ENCODE measurements at regions not wholly inside any gene's neighbourhood (a gene's known extent, or its start where the extent isn't known, plus 50 kb on each side); places are given as distances from the start of the nearest gene placed in this dataset.

GRCh38 chr18:75916624-75916982 lies 489.1 kb upstream of the SMIM21 start:
- no peaks in the 10 kb centered on the region for H3K9me3 ChIP-seq (ENCODE audit: control insufficient read depth in 1 of 2, low read length in 2 of 2)
- no peaks in the 10 kb centered on the region for H3K4me1 ChIP-seq (ENCODE audit: insufficient read depth, low read length)
- intact Hi-C loops (cut with micrococcal nuclease) = no loop called here
- H3K4me3 ChIP-seq (ENCODE audit: low read length in 2 of 2) = no peak overlapping the region
- CTCF ChIA-PET (ENCODE audit: partially characterized antibody) = no interaction called here
- H3K36me3 ChIP-seq (ENCODE audit: insufficient read depth, low read length) = no peaks in the 10 kb centered on the region
- Mint-ChIP-seq H3K4me3 (no peak overlapping the region), H3K36me3 (no peaks in the 10 kb centered on the region), H3K9me3 (peaks cover 0 to 3% (median 0%) of the 10 kb centered on the region in 8 donors), H3K27me3 (peaks cover 6 to 8% of the 10 kb centered on the region in 2 donors), H3K27ac (no peak overlapping the region), H3K4me1 (no peaks in the 10 kb centered on the region)
- POLR2A ChIA-PET (ENCODE audit: partially characterized antibody) = no interaction called here
- no peak overlapping the region for H3K27ac ChIP-seq (ENCODE audit: low read depth, low read length)
- H3K27me3 ChIP-seq (ENCODE audit: insufficient read depth, low read length) = no peaks in the 10 kb centered on the region
- no peak for DNase-seq

GRCh38 chr18:75915941-75916623 lies 488.6 kb upstream of the SMIM21 start:
- H3K36me3 Mint-ChIP-seq = no peaks in the 10 kb centered on the region
- CTCF ChIA-PET (ENCODE audit: partially characterized antibody) = no interaction called here

GRCh38 chr18:75912829-75913228 lies 485.3 kb upstream of the SMIM21 start:
- CTCF ChIA-PET (ENCODE audit: partially characterized antibody) = no interaction called here
- Mint-ChIP-seq H3K9me3 (peaks cover 0 to 3% (median 0%) of the 10 kb centered on the region in 8 donors), H3K27me3 (peaks cover 6 to 8% of the 10 kb centered on the region in 2 donors)

More at GRCh38 chr18:75915941-75916623, 488.6 kb upstream of the SMIM21 start:
- H3K4me1 ChIP-seq (ENCODE audit: insufficient read depth, low read length) = no peaks in the 10 kb centered on the region
- Mint-ChIP-seq H3K4me3 (no peak overlapping the region), H3K4me1 (no peaks in the 10 kb centered on the region), H3K27me3 (peaks cover 6 to 8% of the 10 kb centered on the region in 2 donors), H3K27ac (no peak overlapping the region), H3K9me3 (peaks cover 0 to 3% (median 0%) of the 10 kb centered on the region in 8 donors)
- DNase-seq = no peak
- H3K36me3 ChIP-seq (ENCODE audit: insufficient read depth, low read length) = no peaks in the 10 kb centered on the region
- H3K4me3 ChIP-seq (ENCODE audit: low read length in 2 of 2) = no peak overlapping the region
- intact Hi-C loops (cut with micrococcal nuclease) = no loop called here
- H3K9me3 ChIP-seq (ENCODE audit: control insufficient read depth in 1 of 2, low read length in 2 of 2) = no peaks in the 10 kb centered on the region
- no peaks in the 10 kb centered on the region for H3K27me3 ChIP-seq (ENCODE audit: insufficient read depth, low read length)
- no peak overlapping the region for H3K27ac ChIP-seq (ENCODE audit: low read depth, low read length)
- POLR2A ChIA-PET (ENCODE audit: partially characterized antibody) = no interaction called here

GRCh38 chr18:75904416-75904815 lies 476.9 kb upstream of the SMIM21 start:
- ChIA-PET POLR2A (ENCODE audit: partially characterized antibody) (no interaction called here), CTCF (ENCODE audit: partially characterized antibody) (no interaction called here)
- no peaks in the 10 kb centered on the region for H3K9me3 ChIP-seq (ENCODE audit: control insufficient read depth in 1 of 2, low read length in 2 of 2)
- no peaks in the 10 kb centered on the region for H3K27me3 ChIP-seq (ENCODE audit: insufficient read depth, low read length)
- Mint-ChIP-seq H3K27me3 (peaks cover 0 to 2% of the 10 kb centered on the region in 2 donors), H3K4me1 (no peaks in the 10 kb centered on the region), H3K4me3 (no peak overlapping the region), H3K36me3 (no peaks in the 10 kb centered on the region), H3K27ac (no peak overlapping the region), H3K9me3 (peaks cover 0 to 2% (median 0%) of the 10 kb centered on the region in 8 donors)
- H3K36me3 ChIP-seq (ENCODE audit: insufficient read depth, low read length) = no peaks in the 10 kb centered on the region
- H3K4me3 ChIP-seq (ENCODE audit: low read length in 2 of 2) = no peak overlapping the region
- intact Hi-C loops (cut with micrococcal nuclease) = no loop called here
- no peak for DNase-seq
- no peaks in the 10 kb centered on the region for H3K4me1 ChIP-seq (ENCODE audit: insufficient read depth, low read length)
- no peak overlapping the region for H3K27ac ChIP-seq (ENCODE audit: low read depth, low read length)

More at GRCh38 chr18:75912829-75913228, 485.3 kb upstream of the SMIM21 start:
- DNase-seq = no peak
- no peaks in the 10 kb centered on the region for H3K4me1 ChIP-seq (ENCODE audit: insufficient read depth, low read length)
- POLR2A ChIA-PET (ENCODE audit: partially characterized antibody) = no interaction called here
- no peak overlapping the region for H3K27ac Mint-ChIP-seq
- H3K9me3 ChIP-seq (ENCODE audit: control insufficient read depth in 1 of 2, low read length in 2 of 2) = no peaks in the 10 kb centered on the region
- no peak overlapping the region for H3K27ac ChIP-seq (ENCODE audit: low read depth, low read length)
- no peaks in the 10 kb centered on the region for H3K36me3 Mint-ChIP-seq
- H3K4me3 Mint-ChIP-seq = no peak overlapping the region
- no peaks in the 10 kb centered on the region for H3K27me3 ChIP-seq (ENCODE audit: insufficient read depth, low read length)
- H3K4me3 ChIP-seq (ENCODE audit: low read length in 2 of 2) = no peak overlapping the region
- no peaks in the 10 kb centered on the region for H3K36me3 ChIP-seq (ENCODE audit: insufficient read depth, low read length)
- H3K4me1 Mint-ChIP-seq = no peaks in the 10 kb centered on the region
- intact Hi-C loops (cut with micrococcal nuclease) = no loop called here

- ChIA-PET POLR2A (ENCODE audit: partially characterized antibody) (no interaction called here), CTCF (ENCODE audit: partially characterized antibody) (no interaction called here)
- Histone ChIP-seq H3K36me3 (ENCODE audit: insufficient read depth, low read length) (no peaks in the 10 kb centered on the region), H3K4me3 (ENCODE audit: low read length in 2 of 2) (no peak overlapping the region), H3K4me1 (ENCODE audit: insufficient read depth, low read length) (no peaks in the 10 kb centered on the region), H3K9me3 (ENCODE audit: control insufficient read depth in 1 of 2, low read length in 2 of 2) (no peaks in the 10 kb centered on the region), H3K27me3 (ENCODE audit: insufficient read depth, low read length) (no peaks in the 10 kb centered on the region), H3K27ac (ENCODE audit: low read depth, low read length) (no peak overlapping the region)
- no peak overlapping the region for H3K4me3 Mint-ChIP-seq
- no peak overlapping the region for H3K27ac Mint-ChIP-seq
- H3K4me1 Mint-ChIP-seq = no peaks in the 10 kb centered on the region
- peaks cover 0 to 2% of the 10 kb centered on the region in 2 donors for H3K27me3 Mint-ChIP-seq
- H3K9me3 Mint-ChIP-seq = peaks cover 0 to 2% (median 0%) of the 10 kb centered on the region in 8 donors
- intact Hi-C loops (cut with micrococcal nuclease) = no loop called here
- H3K36me3 Mint-ChIP-seq = no peaks in the 10 kb centered on the region
- DNase-seq = no peak
Observed at GRCh38 chr18:75898651-75899050, 471.1 kb upstream of the SMIM21 start.

GRCh38 chr18:75897386-75897785 lies 469.9 kb upstream of the SMIM21 start:
- H3K9me3 Mint-ChIP-seq = peaks cover 0 to 2% (median 0%) of the 10 kb centered on the region in 8 donors
- H3K4me1 Mint-ChIP-seq = no peaks in the 10 kb centered on the region
- intact Hi-C loops (cut with micrococcal nuclease) = no loop called here
- Histone ChIP-seq H3K27me3 (ENCODE audit: insufficient read depth, low read length) (no peaks in the 10 kb centered on the region), H3K36me3 (ENCODE audit: insufficient read depth, low read length) (no peaks in the 10 kb centered on the region), H3K27ac (ENCODE audit: low read depth, low read length) (no peak overlapping the region), H3K4me1 (ENCODE audit: insufficient read depth, low read length) (no peaks in the 10 kb centered on the region), H3K4me3 (ENCODE audit: low read length in 2 of 2) (no peak overlapping the region), H3K9me3 (ENCODE audit: control insufficient read depth in 1 of 2, low read length in 2 of 2) (no peaks in the 10 kb centered on the region)
- no peaks in the 10 kb centered on the region for H3K27me3 Mint-ChIP-seq
- DNase-seq = no peak
- ChIA-PET POLR2A (ENCODE audit: partially characterized antibody) (no interaction called here), CTCF (ENCODE audit: partially characterized antibody) (no interaction called here)
- no peaks in the 10 kb centered on the region for H3K36me3 Mint-ChIP-seq
- H3K27ac Mint-ChIP-seq = no peak overlapping the region
- H3K4me3 Mint-ChIP-seq = no peak overlapping the region

GRCh38 chr18:75896865-75897264 lies 469.4 kb upstream of the SMIM21 start:
- Histone ChIP-seq H3K27me3 (ENCODE audit: insufficient read depth, low read length) (no peaks in the 10 kb centered on the region), H3K36me3 (ENCODE audit: insufficient read depth, low read length) (no peaks in the 10 kb centered on the region), H3K27ac (ENCODE audit: low read depth, low read length) (no peak overlapping the region), H3K4me3 (ENCODE audit: low read length in 2 of 2) (no peak overlapping the region), H3K4me1 (ENCODE audit: insufficient read depth, low read length) (no peaks in the 10 kb centered on the region), H3K9me3 (ENCODE audit: control insufficient read depth in 1 of 2, low read length in 2 of 2) (no peaks in the 10 kb centered on the region)
- ChIA-PET CTCF (ENCODE audit: partially characterized antibody) (no interaction called here), POLR2A (ENCODE audit: partially characterized antibody) (no interaction called here)
- Mint-ChIP-seq H3K27ac (no peak overlapping the region), H3K36me3 (no peaks in the 10 kb centered on the region), H3K27me3 (no peaks in the 10 kb centered on the region), H3K4me3 (no peak overlapping the region), H3K9me3 (peaks cover 0 to 2% (median 0%) of the 10 kb centered on the region in 8 donors), H3K4me1 (no peaks in the 10 kb centered on the region)
- DNase-seq = no peak
- intact Hi-C loops (cut with micrococcal nuclease) = no loop called here

- Mint-ChIP-seq H3K27ac (no peak overlapping the region), H3K4me3 (no peak overlapping the region), H3K9me3 (peaks cover 0 to 2% (median 0%) of the 10 kb centered on the region in 8 donors), H3K36me3 (no peaks in the 10 kb centered on the region), H3K27me3 (no peaks in the 10 kb centered on the region), H3K4me1 (no peaks in the 10 kb centered on the region)
- POLR2A ChIA-PET (ENCODE audit: partially characterized antibody) = no interaction called here
- no peak for DNase-seq
- Histone ChIP-seq H3K36me3 (ENCODE audit: insufficient read depth, low read length) (no peaks in the 10 kb centered on the region), H3K4me1 (ENCODE audit: insufficient read depth, low read length) (no peaks in the 10 kb centered on the region), H3K27ac (ENCODE audit: low read depth, low read length) (no peak overlapping the region), H3K9me3 (ENCODE audit: control insufficient read depth in 1 of 2, low read length in 2 of 2) (no peaks in the 10 kb centered on the region), H3K4me3 (ENCODE audit: low read length in 2 of 2) (no peak overlapping the region), H3K27me3 (ENCODE audit: insufficient read depth, low read length) (no peaks in the 10 kb centered on the region)
- CTCF ChIA-PET (ENCODE audit: partially characterized antibody) = no interaction called here
- intact Hi-C loops (cut with micrococcal nuclease) = no loop called here
Observed at GRCh38 chr18:75895135-75895534, 467.6 kb upstream of the SMIM21 start.
